GM21619 (cell line): ENCODE measurements at regions not wholly inside any gene's neighbourhood (a gene's known extent, or its start where the extent isn't known, plus 50 kb on each side); places are given as distances from the start of the nearest gene placed in this dataset.
"Not testable (repeated sequence)": the region's sequence is repeated elsewhere in the genome, so short reads cannot be mapped to it uniquely, and the experiment has no call there.

Source experiments
- ATAC-seq: cut with Tn5 transposase; IDR thresholded peaks from one replicate; pipeline ENCODE4 v1.9.1; 2021; ENCODE audit not compliant: unreplicated experiment

GRCh38 chr7:91457208-91457607, 193.0 kb downstream of the FZD1 start:
- ATAC-seq: no peak

DNA sequence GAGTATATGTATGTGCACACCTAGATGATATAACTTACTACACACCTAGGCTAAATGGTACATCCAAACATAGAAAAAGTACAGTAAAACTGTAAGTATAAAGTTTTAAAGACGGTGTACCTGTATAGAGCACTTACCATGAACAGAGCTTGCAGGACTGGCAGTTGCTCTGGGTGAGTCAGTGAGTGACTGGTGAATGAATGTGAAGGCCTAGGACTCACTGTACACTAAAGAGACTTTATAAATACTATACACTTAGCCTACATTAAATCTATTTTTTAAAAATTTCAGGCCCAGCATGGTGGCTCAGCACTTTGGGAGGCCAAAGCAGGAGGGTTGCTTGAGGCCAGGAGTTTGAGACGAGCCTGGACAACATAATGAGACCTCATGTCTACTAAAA, 195.3 kb downstream of the FZD1 start:
- ATAC-seq: no peak

- ATAC-seq: no peak
Observed at GRCh38 chr7:91462316-91462715, 198.1 kb downstream of the FZD1 start.

GRCh38 chr7:91463330-91463729, 199.1 kb downstream of the FZD1 start:
- ATAC-seq: no peak

GRCh38 chr7:91465595-91466061, 201.4 kb downstream of the FZD1 start:
- no peak for ATAC-seq

DNA sequence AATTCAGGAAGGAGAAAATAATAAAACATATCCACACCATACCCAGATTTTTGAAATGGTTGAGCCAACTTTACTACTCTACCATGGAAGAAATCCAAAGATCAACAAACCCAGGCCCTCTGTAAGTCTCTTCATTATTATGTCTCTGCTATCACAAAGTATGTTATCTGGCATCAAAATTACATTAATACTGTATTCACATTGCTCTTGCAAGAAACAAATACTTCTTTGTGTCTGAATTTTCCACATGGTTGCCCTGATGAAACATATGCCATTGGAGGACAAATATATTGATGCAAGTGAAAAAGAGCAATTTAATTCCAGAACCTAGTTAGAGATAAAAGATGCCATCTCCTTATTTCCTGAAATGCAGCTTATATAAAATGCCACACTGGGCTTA, 204.0 kb downstream of the FZD1 start:
- ATAC-seq: no peak

GRCh38 chr7:91473619-91474018, 209.4 kb downstream of the FZD1 start:
- no peak for ATAC-seq

DNA sequence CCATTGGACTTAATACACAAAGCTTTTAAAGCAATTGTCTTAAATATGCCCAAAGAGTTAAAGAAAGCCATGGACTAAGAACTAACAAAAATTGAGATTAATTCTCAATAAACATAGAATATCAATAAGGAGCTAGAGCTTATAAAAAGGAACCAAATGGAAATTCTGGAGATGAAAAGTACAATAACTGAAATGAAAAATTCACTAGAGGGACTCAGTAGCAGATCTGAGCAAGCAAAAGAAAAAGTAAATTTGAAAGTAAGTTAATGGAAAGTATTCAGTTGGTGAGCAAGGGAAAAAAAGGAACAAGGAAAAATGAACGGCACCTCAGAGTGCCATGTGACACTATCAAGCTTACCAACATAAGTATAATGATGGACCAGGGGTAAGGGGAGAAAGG, 209.8 kb downstream of the FZD1 start:
- ATAC-seq: no peak

DNA sequence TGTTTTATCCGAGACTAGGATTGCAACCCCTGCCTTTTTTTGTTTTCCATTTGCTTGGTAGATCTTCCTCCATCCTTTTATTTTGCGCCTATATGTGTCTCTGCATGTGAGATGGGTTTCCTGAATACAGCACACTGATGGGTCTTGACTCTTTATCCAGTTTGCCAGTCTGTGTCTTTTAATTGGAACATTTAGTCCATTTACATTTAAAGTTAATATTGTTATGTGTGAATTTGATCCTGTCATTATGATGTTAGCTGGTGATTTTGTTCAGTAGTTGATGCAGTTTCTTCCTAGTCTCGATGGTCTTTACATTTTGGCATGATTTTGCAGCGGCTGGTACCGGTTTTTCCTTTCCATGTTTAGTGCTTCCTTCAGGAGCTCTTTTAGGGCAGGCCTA, 216.2 kb downstream of the FZD1 start:
- ATAC-seq: not testable (repeated sequence)

DNA sequence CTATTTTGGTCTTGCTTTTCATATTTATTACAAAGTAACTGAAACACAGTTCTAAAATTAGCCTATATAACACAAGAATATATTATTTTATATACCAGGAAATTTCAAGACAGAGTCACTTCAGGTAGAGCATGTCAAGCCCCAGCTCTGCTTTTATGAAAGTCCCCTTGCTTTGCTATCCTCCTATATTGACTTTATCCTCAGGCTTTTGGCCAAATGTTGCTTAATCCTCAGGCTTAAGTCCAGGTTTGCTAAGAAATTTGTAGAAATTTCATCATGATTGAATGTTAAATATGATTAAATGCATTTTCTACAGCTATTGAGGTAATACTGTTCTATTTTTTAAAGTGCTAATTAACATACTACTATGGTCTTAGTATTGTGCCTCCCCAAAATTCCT, 227.6 kb downstream of the FZD1 start:
- no peak for ATAC-seq

- ATAC-seq: no peak
Observed at GRCh38 chr7:91492317-91492716, 228.1 kb downstream of the FZD1 start.

DNA sequence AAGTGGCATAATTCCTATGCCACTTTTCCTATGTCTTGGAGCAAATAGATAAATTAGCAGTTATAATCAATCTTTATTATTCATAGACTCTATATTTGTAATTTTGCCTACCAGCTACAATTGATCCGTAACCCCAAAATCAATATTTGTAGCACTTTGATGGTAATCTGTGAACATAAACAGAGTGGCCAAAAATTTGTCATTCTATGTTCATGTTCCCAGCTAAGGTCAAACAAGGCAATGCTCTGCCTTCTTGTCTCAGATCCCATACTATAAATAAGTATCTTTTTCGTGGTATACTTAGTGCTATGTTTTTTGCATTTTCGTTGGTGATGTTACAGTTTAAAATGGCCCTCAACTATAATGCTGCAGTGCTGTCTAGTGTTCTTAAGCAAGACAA, 228.5 kb downstream of the FZD1 start:
- ATAC-seq: no peak

GRCh38 chr7:91494450-91494849, 230.2 kb downstream of the FZD1 start:
- ATAC-seq: no peak

DNA sequence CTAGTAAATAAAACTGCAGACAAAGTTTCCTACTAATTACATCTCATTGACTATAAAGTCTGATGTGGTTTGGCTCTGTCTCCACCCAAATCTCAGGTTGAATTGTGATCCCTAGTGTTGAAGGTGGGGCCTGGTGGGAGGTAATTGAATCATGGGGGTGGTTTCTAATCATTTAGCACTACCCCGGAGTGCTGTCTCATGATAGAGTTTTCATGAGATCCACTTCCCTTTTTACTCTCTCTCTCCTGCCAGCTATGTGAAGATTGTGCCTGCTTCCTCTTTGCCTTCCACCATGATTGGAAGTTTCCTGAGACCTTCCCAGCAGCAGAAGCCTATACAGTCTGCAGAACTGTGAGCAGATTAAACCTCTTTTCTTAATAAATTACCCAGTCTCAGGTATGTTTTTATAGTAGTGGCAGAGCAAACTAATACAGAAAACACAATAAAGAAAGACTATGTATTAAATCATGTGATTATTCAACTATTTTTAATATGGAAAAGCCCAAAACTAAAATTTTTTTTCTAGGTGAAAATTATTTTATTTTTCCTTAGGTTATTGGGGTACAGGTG, 232.1 kb downstream of the FZD1 start:
- no peak for ATAC-seq

- not testable (repeated sequence) for ATAC-seq
Observed at GRCh38 chr7:91497277-91497676, 233.0 kb downstream of the FZD1 start.

DNA sequence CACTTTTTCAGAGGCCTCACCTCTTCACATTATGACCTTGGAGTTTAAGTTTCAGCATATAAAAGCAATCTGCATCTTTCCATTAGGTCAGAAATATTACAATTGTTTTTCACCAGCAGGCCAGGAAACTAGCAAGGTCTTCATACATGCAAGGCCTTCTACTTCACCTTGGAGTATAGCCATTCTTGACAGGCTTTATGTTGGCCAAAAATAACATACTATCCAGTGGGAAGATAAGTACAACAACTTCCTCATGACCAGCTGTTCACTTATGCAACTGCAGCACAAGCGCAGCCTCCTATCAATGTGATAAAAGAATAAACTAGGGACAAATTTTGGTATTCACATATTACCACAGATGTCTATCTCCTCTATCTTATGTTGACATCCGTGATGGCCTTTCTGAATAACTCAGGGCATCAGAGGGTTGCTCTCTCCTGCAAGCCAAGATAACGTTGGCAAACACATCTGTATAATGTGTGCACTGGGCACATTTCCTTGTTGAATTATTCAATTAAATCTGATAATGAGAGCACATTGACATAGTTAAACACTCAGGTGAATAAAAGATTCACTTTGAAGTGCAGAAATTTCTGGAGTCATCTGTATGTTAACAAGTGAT, 239.8 kb downstream of the FZD1 start:
- ATAC-seq: no peak

GRCh38 chr7:91504919-91505318, 240.7 kb downstream of the FZD1 start:
- no peak for ATAC-seq

DNA sequence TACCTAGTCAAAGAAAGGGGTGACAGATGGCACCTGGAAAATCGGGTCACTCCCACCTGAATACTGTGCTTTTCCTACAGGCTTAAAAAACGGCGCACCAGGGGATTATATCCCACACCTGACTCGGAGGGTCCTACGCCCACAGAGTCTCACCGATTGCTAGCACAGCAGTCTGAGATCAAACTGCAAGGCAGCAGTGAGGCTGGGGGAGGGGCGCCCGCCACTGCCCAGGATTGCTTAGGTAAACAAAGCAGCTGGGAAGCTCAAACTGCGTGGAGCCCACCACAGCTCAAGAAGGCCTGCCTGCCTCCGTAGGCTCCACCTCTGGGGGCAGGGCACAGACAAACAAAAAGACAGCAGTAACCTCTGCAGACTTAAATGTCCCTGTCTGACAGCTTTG, 242.7 kb downstream of the FZD1 start:
- ATAC-seq: not testable (repeated sequence)

DNA sequence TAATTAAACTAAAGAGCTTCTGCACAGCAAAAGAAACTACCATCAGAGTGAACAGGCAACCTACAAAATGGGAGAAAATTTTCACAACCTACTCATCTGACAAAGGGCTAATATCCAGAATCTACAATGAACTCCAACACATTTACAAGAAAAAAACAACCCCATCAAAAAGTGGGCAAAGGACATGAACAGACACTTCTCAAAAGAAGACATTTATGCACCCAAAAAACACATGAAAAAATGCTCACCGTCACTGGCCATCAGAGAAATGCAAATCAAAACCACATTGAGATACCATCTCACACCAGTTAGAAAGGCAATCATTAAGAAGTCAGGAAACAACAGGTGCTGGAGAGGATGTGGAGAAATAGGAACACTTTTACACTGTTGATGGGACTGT, 247.6 kb downstream of the FZD1 start:
- not testable (repeated sequence) for ATAC-seq

DNA sequence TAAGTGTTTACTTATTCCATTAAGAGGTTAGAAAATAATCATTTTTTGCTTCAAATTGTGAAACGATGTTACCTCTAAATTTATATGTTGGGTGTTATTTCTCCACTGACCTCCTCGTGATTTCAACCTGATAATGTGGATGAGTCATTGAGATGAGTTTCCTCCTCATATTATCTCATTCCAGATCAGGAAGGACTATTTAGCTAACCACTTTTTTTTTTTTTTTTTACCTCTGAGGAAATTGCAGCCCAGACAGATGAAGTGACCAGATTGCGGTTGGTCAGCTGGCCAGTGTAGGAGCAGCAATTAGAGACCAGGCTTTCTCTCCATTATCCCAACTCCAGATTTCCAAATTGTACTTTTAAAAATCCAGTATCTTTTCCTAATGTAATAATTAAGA, 248.7 kb downstream of the FZD1 start:
- no peak for ATAC-seq

- no peak for ATAC-seq
Observed at GRCh38 chr7:91514591-91514990, 250.4 kb downstream of the FZD1 start.

GRCh38 chr7:91515961-91516360, 251.7 kb downstream of the FZD1 start:
- no peak for ATAC-seq

DNA sequence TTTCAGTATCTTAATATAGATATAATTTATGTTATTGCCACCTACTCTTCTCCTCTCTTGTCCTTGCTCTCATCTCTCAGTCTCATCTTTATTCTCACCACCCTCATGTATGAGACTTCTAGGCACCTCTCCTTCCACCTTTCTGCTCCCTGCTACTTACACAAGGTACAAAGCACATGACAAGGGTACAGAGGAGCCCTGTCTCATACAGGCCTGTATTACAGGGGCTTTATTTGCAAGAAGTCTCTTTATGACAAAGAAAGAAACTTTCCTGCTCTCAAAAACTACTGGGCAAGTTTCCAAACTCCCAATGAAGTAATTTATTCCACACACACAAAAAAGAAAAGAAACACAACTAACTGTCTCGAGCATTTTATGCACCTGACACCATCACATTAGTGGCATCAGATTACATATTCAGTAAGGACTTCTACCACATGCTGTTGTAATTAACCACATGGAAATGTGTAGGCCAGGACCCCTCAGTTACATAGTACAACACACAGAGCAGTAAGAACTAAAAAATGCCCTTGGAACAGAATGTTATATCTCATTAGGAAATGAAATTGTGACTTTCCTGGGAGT, 253.1 kb downstream of the FZD1 start:
- ATAC-seq: no peak
